ENCODE measurements at regions not wholly inside any gene's neighbourhood (a gene's known extent, or its start where the extent isn't known, plus 50 kb on each side); places are given as distances from the start of the nearest gene placed in this dataset.

GRCh38 chr4:116849620-116850019 lies 235.8 kb downstream of the TRAM1L1 start:
- TF ChIP-seq SETDB1 (IDR thresholded peaks at IDR 0.05; ENCODE audit: insufficient read length, low read length) (no peak), ZBTB20 (tag by site-specific recombination; IDR thresholded peaks at IDR 0.05) (no peak), ZFP3 (tag by site-specific recombination; IDR thresholded peaks at IDR 0.05; ENCODE audit: low read depth) (no peak), KLF16 (tag by site-specific recombination; IDR thresholded peaks at IDR 0.05) (no peak), ZBTB7A (tag by site-specific recombination; IDR thresholded peaks at IDR 0.05; ENCODE audit: low read depth) (no peak), ZEB2 (tag by site-specific recombination; IDR thresholded peaks at IDR 0.05) (no peak), PRDM10 (tag by site-specific recombination; IDR thresholded peaks at IDR 0.05) (no peak), CTCF (tag by site-specific recombination; IDR thresholded peaks at IDR 0.05) (no peak)
